ENCODE measurements at regions not wholly inside any gene's neighbourhood (a gene's known extent, or its start where the extent isn't known, plus 50 kb on each side); places are given as distances from the start of the nearest gene placed in this dataset.

DNA sequence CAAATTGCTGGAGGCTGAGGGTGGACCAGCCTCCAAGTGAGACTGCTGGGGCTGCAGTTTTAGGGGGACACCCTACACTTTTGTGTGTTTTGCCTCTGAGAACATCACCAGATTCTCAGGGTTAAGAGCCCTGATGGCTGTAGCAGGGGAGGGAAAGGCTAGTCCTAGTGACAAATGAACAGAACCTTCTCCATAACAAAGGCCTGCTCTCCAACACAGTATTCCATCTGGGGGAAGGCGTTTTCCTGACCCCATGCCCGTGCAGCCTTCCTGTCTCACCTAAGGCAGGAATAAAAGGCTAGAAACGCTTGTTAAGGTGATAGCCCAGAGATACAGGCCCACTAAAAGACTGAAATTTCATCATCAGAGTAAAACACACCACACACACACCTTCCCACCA, 50.2 kb upstream of the NSMCE3 start:
- DNase-seq (ENCODE audit: low spot score), result no peak
- CTCF ChIA-PET, result no interaction called here
- no peak overlapping the region for H3K27ac ChIP-seq (ENCODE audit: low read depth, low read length, poor library complexity, severe bottlenecking)
- POLR2A ChIA-PET (ENCODE audit: low non-redundant PET), result no interaction called here
- no TSS peak for BruUV-seq (replicated peaks)
- H3K9me3 ChIP-seq (ENCODE audit: low read depth, low read length, poor library complexity, severe bottlenecking), result no peaks in the 10 kb centered on the region
- TF ChIP-seq, protein P1, sequence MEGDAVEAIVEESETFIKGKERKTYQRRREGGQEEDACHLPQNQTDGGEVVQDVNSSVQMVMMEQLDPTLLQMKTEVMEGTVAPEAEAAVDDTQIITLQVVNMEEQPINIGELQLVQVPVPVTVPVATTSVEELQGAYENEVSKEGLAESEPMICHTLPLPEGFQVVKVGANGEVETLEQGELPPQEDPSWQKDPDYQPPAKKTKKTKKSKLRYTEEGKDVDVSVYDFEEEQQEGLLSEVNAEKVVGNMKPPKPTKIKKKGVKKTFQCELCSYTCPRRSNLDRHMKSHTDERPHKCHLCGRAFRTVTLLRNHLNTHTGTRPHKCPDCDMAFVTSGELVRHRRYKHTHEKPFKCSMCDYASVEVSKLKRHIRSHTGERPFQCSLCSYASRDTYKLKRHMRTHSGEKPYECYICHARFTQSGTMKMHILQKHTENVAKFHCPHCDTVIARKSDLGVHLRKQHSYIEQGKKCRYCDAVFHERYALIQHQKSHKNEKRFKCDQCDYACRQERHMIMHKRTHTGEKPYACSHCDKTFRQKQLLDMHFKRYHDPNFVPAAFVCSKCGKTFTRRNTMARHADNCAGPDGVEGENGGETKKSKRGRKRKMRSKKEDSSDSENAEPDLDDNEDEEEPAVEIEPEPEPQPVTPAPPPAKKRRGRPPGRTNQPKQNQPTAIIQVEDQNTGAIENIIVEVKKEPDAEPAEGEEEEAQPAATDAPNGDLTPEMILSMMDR (conservative IDR thresholded peaks at IDR 0.05; ENCODE audit: low read depth, low read length), result no peak
- no peak for TF ChIP-seq EZH2 (IDR thresholded peaks at IDR 0.05; ENCODE audit: borderline replicate concordance, low read depth, low read length, poor library complexity, severe bottlenecking)
- no peaks in the 10 kb centered on the region for H3K4me1 ChIP-seq (ENCODE audit: insufficient read depth, low read length, poor library complexity, severe bottlenecking)
- intact Hi-C loops (cut with micrococcal nuclease; ENCODE audit: unreplicated experiment), result no loop called here
- H3K4me3 ChIP-seq (ENCODE audit: low read depth, low read length, poor library complexity, severe bottlenecking), result no peak overlapping the region
- H3K36me3 ChIP-seq (ENCODE audit: insufficient read depth, low read length, poor library complexity, severe bottlenecking), result no peaks in the 10 kb centered on the region
- H3K27me3 ChIP-seq (replicated peaks; ENCODE audit: insufficient read depth, low read depth, low read length, poor library complexity), result no peaks in the 10 kb centered on the region

All from A673 (cell line).